Esophagus squamous epithelium (tissue), 4 donors: ENCODE measurements at regions not wholly inside any gene's neighbourhood (a gene's known extent, or its start where the extent isn't known, plus 50 kb on each side); places are given as distances from the start of the nearest gene placed in this dataset.

ENCODE experiments used
- POLR2A ChIP-seq, 4 donors: fragments of 450-650 bp; IDR thresholded peaks; one replicate each; pipeline ENCODE4 v1.6.1; 2017; ENCODE audit warnings: antibody characterized with exemption in 4 of 4, mild to moderate bottlenecking in 4 of 4, moderate library complexity in 3 of 4
- TF ChIP-seq, protein P1 (sequence below), 6 experiments: fragments of 450-650 bp in 4 of 6; fragments of 200-600 bp in 2 of 6; sonication (generic) in 2 of 6; IDR thresholded peaks; one replicate each; pipeline ENCODE4 v1.5.1; 2016 to 2019; ENCODE audit warnings: antibody characterized with exemption in 6 of 6, mild to moderate bottlenecking in 4 of 6, moderate library complexity in 4 of 6

DNA sequence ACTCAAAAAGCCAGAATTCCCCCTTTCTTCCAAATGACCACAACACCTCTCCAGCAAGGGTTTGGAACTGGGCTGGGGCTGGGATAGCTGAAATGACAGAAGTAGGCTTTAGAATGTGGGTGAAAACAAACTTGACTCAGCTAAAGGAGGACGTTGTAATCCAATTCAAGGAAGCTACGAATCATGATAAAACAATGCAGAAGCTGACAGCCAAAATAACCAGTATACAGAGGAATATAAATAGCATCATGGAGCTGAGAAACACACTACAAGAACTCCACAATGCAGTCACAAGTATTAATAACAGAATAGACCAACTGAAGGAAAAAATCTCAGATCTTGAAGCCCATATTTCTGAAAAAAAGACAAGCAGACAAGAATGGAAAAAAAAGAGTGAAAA is 95.8 kb upstream of the TET2 start:
- no peak for TF ChIP-seq POLR2A (IDR thresholded peaks at IDR 0.05)
- TF ChIP-seq, protein P1, sequence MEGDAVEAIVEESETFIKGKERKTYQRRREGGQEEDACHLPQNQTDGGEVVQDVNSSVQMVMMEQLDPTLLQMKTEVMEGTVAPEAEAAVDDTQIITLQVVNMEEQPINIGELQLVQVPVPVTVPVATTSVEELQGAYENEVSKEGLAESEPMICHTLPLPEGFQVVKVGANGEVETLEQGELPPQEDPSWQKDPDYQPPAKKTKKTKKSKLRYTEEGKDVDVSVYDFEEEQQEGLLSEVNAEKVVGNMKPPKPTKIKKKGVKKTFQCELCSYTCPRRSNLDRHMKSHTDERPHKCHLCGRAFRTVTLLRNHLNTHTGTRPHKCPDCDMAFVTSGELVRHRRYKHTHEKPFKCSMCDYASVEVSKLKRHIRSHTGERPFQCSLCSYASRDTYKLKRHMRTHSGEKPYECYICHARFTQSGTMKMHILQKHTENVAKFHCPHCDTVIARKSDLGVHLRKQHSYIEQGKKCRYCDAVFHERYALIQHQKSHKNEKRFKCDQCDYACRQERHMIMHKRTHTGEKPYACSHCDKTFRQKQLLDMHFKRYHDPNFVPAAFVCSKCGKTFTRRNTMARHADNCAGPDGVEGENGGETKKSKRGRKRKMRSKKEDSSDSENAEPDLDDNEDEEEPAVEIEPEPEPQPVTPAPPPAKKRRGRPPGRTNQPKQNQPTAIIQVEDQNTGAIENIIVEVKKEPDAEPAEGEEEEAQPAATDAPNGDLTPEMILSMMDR (IDR thresholded peaks at IDR 0.05) = no peak
